Kidney (tissue), 13 donors: ENCODE measurements at regions not wholly inside any gene's neighbourhood (a gene's known extent, or its start where the extent isn't known, plus 50 kb on each side); places are given as distances from the start of the nearest gene placed in this dataset.

Experiments
- DNase-seq, 5 donors: peaks; one replicate each; pipeline ENCODE4 v3.0.0-alpha.2; 2013 to 2020
- FAIRE-seq: peaks from 2 replicates; lab custom pipeline; 2012; peaks lifted over from hg19 to GRCh38; lab: Jason Lieb, UNC
- H3K27ac ChIP-seq, 2 donors: one replicate each; pipeline ENCODE4 v1.7.0; 2013; ENCODE audit warnings: low read depth in 2 of 2, low read length in 2 of 2, inconsistent platforms in 1 of 2
- H3K27me3 ChIP-seq: one replicate; pipeline ENCODE4 v1.7.1; 2013; ENCODE audit warnings: low read length, inconsistent platforms; ENCODE audit not compliant: control insufficient read depth, insufficient read depth
- H3K36me3 ChIP-seq, 3 donors: one replicate each; pipeline versions ENCODE4 v1.7.0 to v1.7.1; 2013; ENCODE audit warnings: low read length in 3 of 3, control low read depth in 1 of 3, inconsistent platforms in 1 of 3; ENCODE audit not compliant: insufficient read depth in 3 of 3, control insufficient read depth in 2 of 3
- H3K4me1 ChIP-seq, 3 donors: one replicate each; pipeline versions ENCODE4 v1.7.0 to v1.7.1; 2013; ENCODE audit warnings: low read length in 3 of 3, inconsistent platforms in 1 of 3, low read depth in 1 of 3; ENCODE audit not compliant: control insufficient read depth in 2 of 3, insufficient read depth in 2 of 3
- H3K4me3 ChIP-seq, 3 donors: one replicate each; pipeline versions ENCODE4 v1.7.0 to v1.8.1; 2013; ENCODE audit warnings: low read length in 3 of 3, control low read depth in 1 of 3, inconsistent platforms in 1 of 3
- H3K9ac ChIP-seq, 3 donors: one replicate each; pipeline versions ENCODE4 v1.7.0 to v1.7.1; 2013; ENCODE audit warnings: low read length in 3 of 3, control low read depth in 1 of 3, inconsistent platforms in 1 of 3
- H3K9me3 ChIP-seq, 3 donors: one replicate each; pipeline versions ENCODE4 v1.7.0 to v1.7.1; 2013; ENCODE audit warnings: low read length in 3 of 3, control low read depth in 1 of 3, inconsistent platforms in 1 of 3; ENCODE audit not compliant: control insufficient read depth in 2 of 3, insufficient read depth in 1 of 3
- CTCF ChIP-seq: IDR thresholded peaks from 3 replicates; pipeline ENCODE4 v1.5.1; 2012; ENCODE audit warnings: mild to moderate bottlenecking, moderate library complexity, borderline replicate concordance; ENCODE audit not compliant: insufficient read depth; ENCODE audit errors: extremely low read depth
- intact Hi-C: fragments of 100-400 bp; cut with DNase I; formaldehyde crosslinking; loops from one replicate; pipeline ENCODE4 v1.11.1; 2022
- donor health status: control.
- donor health status: control.
- donor health status: control.
- donor health status: control.
- donor health status: control.
- donor health status: DM: yes; HTN: yes; CAD: no.
- donor health status: Normal renal cell carcinoma (clear cell type).

- Histone ChIP-seq H3K9me3 (peaks cover 0 to 12% (median 0%) of the 10 kb centered on the region in 3 donors), H3K27me3 (no peaks in the 10 kb centered on the region), H3K36me3 (no peaks in the 10 kb centered on the region), H3K27ac (no peak overlapping the region), H3K4me1 (no peaks in the 10 kb centered on the region), H3K4me3 (no peak overlapping the region), H3K9ac (no peak overlapping the region)
- FAIRE-seq, result no peak
- intact Hi-C loops, result no loop called here
- TF ChIP-seq CTCF, result no peak
- no peak for DNase-seq
These were observed 176.2 kb downstream of the PHETA1 start for GRCh38 chr12:111192647-111193046.

GRCh38 chr12:111190741-111191526 is 178.0 kb downstream of the PHETA1 start:
- FAIRE-seq, result no peak
- H3K27me3 ChIP-seq, result no peaks in the 10 kb centered on the region
- H3K4me1 ChIP-seq, result no peaks in the 10 kb centered on the region
- no peak for TF ChIP-seq CTCF
- no peak overlapping the region for H3K9ac ChIP-seq
- no peak overlapping the region for H3K4me3 ChIP-seq
- peaks cover 0 to 12% (median 0%) of the 10 kb centered on the region in 3 donors for H3K9me3 ChIP-seq
- H3K27ac ChIP-seq, result no peak overlapping the region
- H3K36me3 ChIP-seq, result no peaks in the 10 kb centered on the region
- intact Hi-C loops, result no loop called here
- no peak for DNase-seq

GRCh38 chr12:111189792-111190191 is 179.1 kb downstream of the PHETA1 start:
- Histone ChIP-seq H3K27ac (no peak overlapping the region), H3K4me3 (no peak overlapping the region), H3K27me3 (no peaks in the 10 kb centered on the region), H3K36me3 (no peaks in the 10 kb centered on the region), H3K9me3 (peaks cover 0 to 12% (median 0%) of the 10 kb centered on the region in 3 donors), H3K9ac (no peak overlapping the region), H3K4me1 (no peaks in the 10 kb centered on the region)
- FAIRE-seq (no peak), DNase-seq (no peak)
- intact Hi-C loops, result no loop called here
- no peak for TF ChIP-seq CTCF

- H3K4me3 ChIP-seq, result no peak overlapping the region
- intact Hi-C loops, result no loop called here
- TF ChIP-seq CTCF, result no peak
- no peak overlapping the region for H3K27ac ChIP-seq
- H3K36me3 ChIP-seq, result no peaks in the 10 kb centered on the region
- no peak for FAIRE-seq
- no peaks in the 10 kb centered on the region for H3K4me1 ChIP-seq
- DNase-seq, result no peak
- peaks cover 0 to 12% (median 0%) of the 10 kb centered on the region in 3 donors for H3K9me3 ChIP-seq
- no peaks in the 10 kb centered on the region for H3K27me3 ChIP-seq
- H3K9ac ChIP-seq, result no peak overlapping the region
These were observed 180.5 kb downstream of the PHETA1 start for GRCh38 chr12:111188436-111188835.
